Neutrophil (primary cell): ENCODE measurements at regions not wholly inside any gene's neighbourhood (a gene's known extent, or its start where the extent isn't known, plus 50 kb on each side); places are given as distances from the start of the nearest gene placed in this dataset.

Experiments used
- H3K27ac ChIP-seq: fragments of 200-600 bp; sonication (generic); 2 replicates; pipeline ENCODE4 v1.5.1; 2016; ENCODE audit warnings: mild to moderate bottlenecking, moderate library complexity
- H3K27me3 ChIP-seq: fragments of 200-600 bp; sonication (generic); 2 replicates; pipeline ENCODE4 v1.6.0; 2016; ENCODE audit warnings: mild to moderate bottlenecking
- H3K36me3 ChIP-seq: fragments of 200-600 bp; sonication (generic); 2 replicates; pipeline ENCODE4 v1.5.1; 2017
- H3K4me1 ChIP-seq, 2 experiments: fragments of 200-600 bp in 1 of 2; sonication (generic) in 1 of 2; 1 replicate in 1 of 2; 2 replicates in 1 of 2; pipeline versions ENCODE4 v1.5.1 to v1.6.1; 2013 to 2016; ENCODE audit warnings: low read depth in 1 of 2, low read length in 1 of 2, mild to moderate bottlenecking in 1 of 2, moderate library complexity in 1 of 2; ENCODE audit not compliant: control insufficient read depth in 1 of 2, insufficient read depth in 1 of 2
- H3K4me3 ChIP-seq, 2 experiments: fragments of 200-600 bp in 1 of 2; sonication (generic) in 1 of 2; 1 replicate in 1 of 2; 2 replicates in 1 of 2; pipeline ENCODE4 v1.5.1; 2013 to 2016; ENCODE audit warnings: low read depth in 1 of 2, low read length in 1 of 2, mild to moderate bottlenecking in 1 of 2, moderate library complexity in 1 of 2
- H3K9me3 ChIP-seq: fragments of 200-600 bp; sonication (generic); 2 replicates; pipeline ENCODE4 v1.5.1; 2016
- TF ChIP-seq, protein P1 (sequence below): fragments of 200-600 bp; sonication (generic); IDR thresholded peaks from 2 replicates; pipeline ENCODE4 v1.5.1; 2016; ENCODE audit warnings: antibody characterized with exemption

DNA sequence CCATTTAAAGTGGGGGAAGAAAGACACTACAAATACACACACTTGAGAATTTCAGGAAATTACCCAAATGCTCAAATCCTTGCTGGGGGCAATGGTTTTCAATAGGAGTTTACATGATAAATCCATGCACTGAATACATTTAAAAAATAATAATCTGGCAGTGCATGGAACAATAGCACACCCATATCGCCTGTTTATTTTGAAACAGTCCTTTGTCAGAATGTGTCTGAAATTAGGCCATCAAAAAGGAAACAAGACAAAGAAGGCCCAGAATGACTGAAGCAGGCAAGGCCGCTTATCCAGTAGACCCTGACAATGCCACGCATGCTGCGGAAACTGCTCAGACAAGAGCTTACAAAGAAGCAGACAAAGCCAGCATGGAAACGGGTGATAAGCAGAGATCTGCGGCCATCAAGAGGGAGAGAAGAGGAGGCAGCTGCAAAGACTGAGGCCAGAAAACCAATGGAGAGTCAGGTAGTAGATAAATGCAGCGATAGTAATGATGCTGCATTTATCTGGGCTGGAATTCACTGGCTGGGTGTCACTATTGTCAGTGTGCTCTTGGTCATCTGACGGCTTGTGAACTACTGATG, 211.9 kb upstream of the CNR1 start:
- TF ChIP-seq, protein P1, sequence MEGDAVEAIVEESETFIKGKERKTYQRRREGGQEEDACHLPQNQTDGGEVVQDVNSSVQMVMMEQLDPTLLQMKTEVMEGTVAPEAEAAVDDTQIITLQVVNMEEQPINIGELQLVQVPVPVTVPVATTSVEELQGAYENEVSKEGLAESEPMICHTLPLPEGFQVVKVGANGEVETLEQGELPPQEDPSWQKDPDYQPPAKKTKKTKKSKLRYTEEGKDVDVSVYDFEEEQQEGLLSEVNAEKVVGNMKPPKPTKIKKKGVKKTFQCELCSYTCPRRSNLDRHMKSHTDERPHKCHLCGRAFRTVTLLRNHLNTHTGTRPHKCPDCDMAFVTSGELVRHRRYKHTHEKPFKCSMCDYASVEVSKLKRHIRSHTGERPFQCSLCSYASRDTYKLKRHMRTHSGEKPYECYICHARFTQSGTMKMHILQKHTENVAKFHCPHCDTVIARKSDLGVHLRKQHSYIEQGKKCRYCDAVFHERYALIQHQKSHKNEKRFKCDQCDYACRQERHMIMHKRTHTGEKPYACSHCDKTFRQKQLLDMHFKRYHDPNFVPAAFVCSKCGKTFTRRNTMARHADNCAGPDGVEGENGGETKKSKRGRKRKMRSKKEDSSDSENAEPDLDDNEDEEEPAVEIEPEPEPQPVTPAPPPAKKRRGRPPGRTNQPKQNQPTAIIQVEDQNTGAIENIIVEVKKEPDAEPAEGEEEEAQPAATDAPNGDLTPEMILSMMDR: no peak
- H3K4me3 ChIP-seq: no peak overlapping the region

DNA sequence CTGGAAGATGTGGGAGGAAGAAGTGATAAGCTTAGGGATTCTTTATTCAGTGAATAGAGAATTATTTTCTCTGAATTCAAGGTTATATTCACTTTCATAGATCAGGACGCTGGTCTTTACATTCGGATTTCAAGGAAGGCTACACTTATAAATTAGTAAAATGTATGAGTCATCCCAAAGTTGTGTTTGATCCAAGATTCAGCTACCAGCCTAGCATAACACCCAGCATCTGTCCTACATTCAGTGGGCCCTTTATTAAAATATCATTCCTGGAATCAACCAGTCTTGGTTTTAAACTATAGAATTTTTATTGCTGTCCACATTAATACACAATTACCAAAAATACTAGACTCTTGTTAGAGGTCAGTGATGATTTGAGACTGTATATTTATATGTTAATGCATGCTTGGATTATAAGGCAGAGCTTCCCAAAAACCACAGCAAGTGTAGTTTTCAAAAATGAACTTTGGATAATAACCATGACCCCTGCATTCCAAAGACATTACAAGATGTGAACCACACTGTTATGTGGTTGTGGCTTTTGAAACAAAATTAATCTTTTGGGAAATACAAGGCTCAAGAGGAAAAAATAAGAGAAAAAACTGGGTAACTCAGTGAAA, 210.7 kb upstream of the CNR1 start:
- no peaks in the 10 kb centered on the region for H3K9me3 ChIP-seq
- H3K27me3 ChIP-seq: no peaks in the 10 kb centered on the region
- H3K4me1 ChIP-seq: no peaks in the 10 kb centered on the region
- no peak overlapping the region for H3K4me3 ChIP-seq
- TF ChIP-seq, protein P1: no peak
- H3K27ac ChIP-seq: no peak overlapping the region
- no peaks in the 10 kb centered on the region for H3K36me3 ChIP-seq

More for the DNA sequence above, 211.9 kb upstream of the CNR1 start:
- Histone ChIP-seq H3K4me1 (no peaks in the 10 kb centered on the region), H3K9me3 (no peaks in the 10 kb centered on the region), H3K27me3 (no peaks in the 10 kb centered on the region), H3K27ac (no peak overlapping the region), H3K36me3 (no peaks in the 10 kb centered on the region)

DNA sequence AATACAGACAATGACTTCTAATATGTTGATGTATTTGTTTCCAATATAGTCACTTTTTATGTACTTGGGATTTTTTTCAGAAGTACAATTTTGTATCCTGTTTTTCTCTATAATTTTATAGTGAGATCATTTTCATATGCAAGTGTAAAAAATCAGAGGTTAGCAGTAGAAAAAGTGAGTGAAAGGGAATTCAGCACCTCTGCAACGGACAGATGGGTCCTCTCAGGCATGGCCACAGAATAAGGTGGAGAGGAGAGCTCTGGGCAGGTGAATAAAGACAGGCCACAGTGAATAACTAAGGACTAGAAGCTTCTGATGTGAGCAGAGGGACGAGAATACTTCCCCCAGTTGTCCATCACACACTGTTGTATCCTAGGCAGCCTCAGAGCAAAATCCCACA, 210.1 kb upstream of the CNR1 start:
- TF ChIP-seq, protein P1: no peak
- Histone ChIP-seq H3K27me3 (no peaks in the 10 kb centered on the region), H3K9me3 (no peaks in the 10 kb centered on the region), H3K36me3 (no peaks in the 10 kb centered on the region), H3K4me3 (no peak overlapping the region), H3K27ac (no peak overlapping the region), H3K4me1 (no peaks in the 10 kb centered on the region)

DNA sequence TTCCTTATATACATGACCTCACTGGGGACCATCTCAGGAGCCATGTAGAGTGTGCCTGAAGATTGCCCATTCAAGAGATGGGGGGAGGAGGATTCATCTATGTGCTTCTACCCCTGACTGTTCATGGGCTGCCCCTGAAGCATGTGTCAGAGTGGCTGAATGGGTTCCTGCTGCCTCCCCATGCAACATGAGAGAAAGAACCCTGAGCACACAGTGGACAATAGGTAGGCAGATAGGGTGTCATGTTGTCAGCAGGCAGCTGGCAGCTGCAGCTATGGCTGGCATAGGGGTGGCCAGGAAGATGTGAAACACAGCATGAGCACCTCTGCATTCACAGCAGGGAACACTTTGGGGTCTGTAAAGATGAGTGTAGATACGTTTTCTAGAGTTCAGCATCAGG, 208.4 kb upstream of the CNR1 start:
- H3K36me3 ChIP-seq: no peaks in the 10 kb centered on the region
- H3K4me1 ChIP-seq: no peaks in the 10 kb centered on the region
- H3K4me3 ChIP-seq: no peak overlapping the region
- no peaks in the 10 kb centered on the region for H3K9me3 ChIP-seq
- H3K27ac ChIP-seq: no peak overlapping the region
- TF ChIP-seq, protein P1: no peak
- no peaks in the 10 kb centered on the region for H3K27me3 ChIP-seq

DNA sequence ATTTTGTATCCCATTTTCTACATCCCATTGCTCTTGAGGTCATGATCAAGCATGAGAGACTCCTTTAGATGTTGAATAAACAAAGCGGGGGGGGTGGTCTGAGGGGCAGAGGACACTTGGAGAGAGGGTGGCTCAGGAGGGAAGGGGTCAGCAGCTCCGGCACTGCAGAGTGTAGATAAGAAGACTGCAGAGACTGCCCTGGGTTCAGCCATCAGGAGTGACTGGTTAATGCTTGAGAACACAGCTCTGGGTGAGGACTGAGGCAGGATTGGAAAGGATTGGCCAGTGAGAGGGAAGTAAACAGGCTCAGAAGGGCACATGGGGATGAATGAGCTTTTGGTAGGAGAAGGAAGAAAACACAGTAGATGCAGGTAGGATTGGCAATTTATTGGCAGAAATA, 205.3 kb upstream of the CNR1 start:
- Histone ChIP-seq H3K4me3 (no peak overlapping the region), H3K4me1 (no peaks in the 10 kb centered on the region), H3K27me3 (no peaks in the 10 kb centered on the region), H3K9me3 (no peaks in the 10 kb centered on the region), H3K36me3 (peaks cover 5% of the 10 kb centered on the region), H3K27ac (no peak overlapping the region)
- TF ChIP-seq, protein P1: no peak
